ENCODE measurements at regions not wholly inside any gene's neighbourhood (a gene's known extent, or its start where the extent isn't known, plus 50 kb on each side); places are given as distances from the start of the nearest gene placed in this dataset.

GRCh38 chr11:134879931-134880330, 467.9 kb upstream of the B3GAT1 start:
- TF ChIP-seq POLR2A (IDR thresholded peaks at IDR 0.05), result no peak
- TF ChIP-seq CTCF (IDR thresholded peaks at IDR 0.05), result no peak

All from heart left ventricle (tissue), 13 donors.